ENCODE measurements at regions not wholly inside any gene's neighbourhood (a gene's known extent, or its start where the extent isn't known, plus 50 kb on each side); places are given as distances from the start of the nearest gene placed in this dataset.
"Not testable (repeated sequence)": the region's sequence is repeated elsewhere in the genome, so short reads cannot be mapped to it uniquely, and the experiment has no call there.

DNA sequence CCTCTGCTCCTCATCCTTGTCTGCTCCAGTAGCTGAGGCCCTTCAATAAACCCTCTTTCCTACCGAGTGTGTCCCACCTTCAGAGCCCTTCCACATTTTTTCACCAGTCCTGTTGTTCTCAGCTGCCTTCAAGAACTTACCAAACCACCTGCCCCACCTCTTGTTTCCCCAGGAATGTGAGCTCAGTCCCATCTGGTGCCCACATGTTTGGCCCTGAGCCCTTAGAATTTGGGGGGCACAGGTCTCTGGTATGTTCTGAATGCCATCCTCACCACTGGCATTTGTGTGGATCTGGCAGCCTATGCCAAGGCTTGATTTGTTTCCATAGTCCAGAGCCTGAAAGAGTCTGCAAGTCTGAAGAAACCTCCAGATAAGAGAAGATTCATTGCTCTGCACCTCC is 315.2 kb upstream of the PPP2R3A start:
- no peak overlapping the region for H3K4me3 ChIP-seq (ENCODE audit: low read length)
- H3K27me3 ChIP-seq (ENCODE audit: control insufficient read depth, insufficient read depth, low read length), result no peaks in the 10 kb centered on the region
- H3K36me3 ChIP-seq (ENCODE audit: control insufficient read depth, insufficient read depth, low read length), result no peaks in the 10 kb centered on the region
- 77% methylated on average over 1 of the region's 1 CpG for WGBS (ENCODE audit: insufficient coverage)
- H3K27ac ChIP-seq (ENCODE audit: low read length), result no peak overlapping the region
- DNase-seq, result no peak
- no peaks in the 10 kb centered on the region for H3K4me1 ChIP-seq (ENCODE audit: control insufficient read depth, insufficient read depth, low read length)
- peaks cover 3% of the 10 kb centered on the region for H3K9me3 ChIP-seq (replicated peaks; ENCODE audit: control insufficient read depth, low read depth, low read length)

DNA sequence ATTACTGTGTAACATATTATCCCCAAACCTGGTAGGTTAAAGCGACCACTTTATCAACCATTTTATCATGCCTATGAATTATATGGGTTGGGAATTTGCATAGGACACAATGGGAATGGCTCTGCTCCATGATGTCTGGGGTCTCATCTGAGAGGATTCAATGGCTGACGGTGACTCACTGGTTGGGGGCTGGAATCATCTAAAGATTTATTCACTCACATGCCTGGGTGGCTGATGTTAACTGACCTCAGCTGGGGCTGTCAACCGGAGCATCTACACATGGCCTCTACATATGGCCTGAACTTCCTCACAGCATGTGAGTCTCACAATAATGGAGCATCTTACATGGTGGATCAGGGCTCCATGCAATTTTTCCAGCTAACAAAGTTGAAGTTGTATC is 313.1 kb upstream of the PPP2R3A start:
- no peak for DNase-seq
- WGBS (ENCODE audit: insufficient coverage), result no CpG with 5 or more reads among the region's 3 CpGs
- Histone ChIP-seq H3K9me3 (replicated peaks; ENCODE audit: control insufficient read depth, low read depth, low read length) (peaks cover 3% of the 10 kb centered on the region), H3K4me1 (ENCODE audit: control insufficient read depth, insufficient read depth, low read length) (no peaks in the 10 kb centered on the region), H3K27ac (ENCODE audit: low read length) (no peak overlapping the region), H3K36me3 (ENCODE audit: control insufficient read depth, insufficient read depth, low read length) (no peaks in the 10 kb centered on the region), H3K27me3 (ENCODE audit: control insufficient read depth, insufficient read depth, low read length) (no peaks in the 10 kb centered on the region), H3K4me3 (ENCODE audit: low read length) (no peak overlapping the region)

DNA sequence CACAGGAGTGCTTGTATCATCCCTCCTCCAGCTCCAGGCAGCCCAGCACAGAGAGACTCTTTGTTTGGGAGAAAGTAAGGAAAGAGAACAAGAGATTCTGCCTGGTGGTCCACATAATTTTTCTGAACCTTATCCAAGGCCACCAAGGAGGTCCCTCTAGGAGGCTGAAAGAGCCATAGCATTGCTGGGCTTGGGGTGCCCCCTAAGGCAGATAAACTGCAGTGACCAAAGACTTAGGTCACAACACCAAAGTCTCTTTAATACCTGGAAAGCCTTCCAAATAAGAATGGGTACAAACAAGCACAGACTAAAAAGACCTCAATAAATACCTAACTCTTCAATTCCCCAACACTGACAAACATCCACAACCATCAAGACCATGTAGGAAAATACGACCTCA is 310.2 kb upstream of the PPP2R3A start:
- no CpG with 5 or more reads among the region's 1 CpG for WGBS (ENCODE audit: insufficient coverage)
- H3K36me3 ChIP-seq (ENCODE audit: control insufficient read depth, insufficient read depth, low read length), result no peaks in the 10 kb centered on the region
- H3K9me3 ChIP-seq (replicated peaks; ENCODE audit: control insufficient read depth, low read depth, low read length), result no peaks in the 10 kb centered on the region
- H3K4me3 ChIP-seq (ENCODE audit: low read length), result no peak overlapping the region
- no peaks in the 10 kb centered on the region for H3K27me3 ChIP-seq (ENCODE audit: control insufficient read depth, insufficient read depth, low read length)
- no peak for DNase-seq
- no peak overlapping the region for H3K27ac ChIP-seq (ENCODE audit: low read length)
- no peaks in the 10 kb centered on the region for H3K4me1 ChIP-seq (ENCODE audit: control insufficient read depth, insufficient read depth, low read length)

DNA sequence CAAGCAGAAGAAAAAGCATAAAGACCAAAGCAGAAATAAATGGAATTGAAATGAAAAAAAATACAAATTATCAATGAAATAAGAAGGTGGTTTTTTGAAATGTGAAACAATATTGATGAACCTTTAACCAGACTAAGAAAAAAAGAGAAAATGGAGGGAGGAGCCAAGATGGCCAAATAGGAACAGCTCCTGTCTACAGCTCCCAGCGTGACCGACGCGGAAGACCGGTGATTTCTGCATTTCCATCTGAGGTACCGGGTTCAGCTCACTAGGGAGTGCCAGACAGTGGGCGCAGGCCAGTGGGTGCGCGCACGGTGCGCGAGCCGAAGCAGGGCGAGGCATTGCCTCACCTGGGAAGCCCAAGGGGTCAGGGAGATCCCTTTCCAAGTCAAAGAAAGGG is 307.1 kb upstream of the PPP2R3A start:
- H3K4me1 ChIP-seq (ENCODE audit: control insufficient read depth, insufficient read depth, low read length); H3K27ac ChIP-seq (ENCODE audit: low read length); H3K4me3 ChIP-seq (ENCODE audit: low read length); H3K9me3 ChIP-seq (replicated peaks; ENCODE audit: control insufficient read depth, low read depth, low read length); H3K27me3 ChIP-seq (ENCODE audit: control insufficient read depth, insufficient read depth, low read length); H3K36me3 ChIP-seq (ENCODE audit: control insufficient read depth, insufficient read depth, low read length); DNase-seq: not testable (repeated sequence)
- WGBS (ENCODE audit: insufficient coverage), result no CpG with 5 or more reads among the region's 14 CpGs

DNA sequence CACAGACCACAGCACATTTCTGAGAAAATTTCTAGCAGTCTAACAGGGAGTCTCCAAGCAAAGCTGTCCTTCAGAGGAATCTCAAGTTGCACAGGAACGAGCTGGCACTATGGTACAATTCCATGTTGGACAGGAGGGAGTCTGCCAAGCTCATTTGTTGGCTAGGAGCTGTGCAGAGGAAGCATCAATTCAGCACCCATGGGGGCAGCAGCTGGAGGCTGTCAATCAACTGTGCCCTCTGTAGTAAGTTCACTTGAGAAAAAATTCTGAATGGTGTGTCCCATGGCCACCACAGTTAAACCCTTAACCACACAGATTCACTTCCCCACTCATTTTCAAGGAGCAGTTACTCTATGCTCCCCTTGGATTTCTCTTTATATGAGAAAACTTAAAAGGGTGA is 298.5 kb upstream of the PPP2R3A start:
- H3K36me3 ChIP-seq (ENCODE audit: control insufficient read depth, insufficient read depth, low read length), result no peaks in the 10 kb centered on the region
- DNase-seq, result no peak
- H3K27me3 ChIP-seq (ENCODE audit: control insufficient read depth, insufficient read depth, low read length), result no peaks in the 10 kb centered on the region
- H3K27ac ChIP-seq (ENCODE audit: low read length), result no peak overlapping the region
- peaks cover 4% of the 10 kb centered on the region for H3K9me3 ChIP-seq (replicated peaks; ENCODE audit: control insufficient read depth, low read depth, low read length)
- H3K4me3 ChIP-seq (ENCODE audit: low read length), result no peak overlapping the region
- H3K4me1 ChIP-seq (ENCODE audit: control insufficient read depth, insufficient read depth, low read length), result no peaks in the 10 kb centered on the region
- WGBS (ENCODE audit: insufficient coverage), result 67% methylated on average over 1 of the region's 1 CpG

DNA sequence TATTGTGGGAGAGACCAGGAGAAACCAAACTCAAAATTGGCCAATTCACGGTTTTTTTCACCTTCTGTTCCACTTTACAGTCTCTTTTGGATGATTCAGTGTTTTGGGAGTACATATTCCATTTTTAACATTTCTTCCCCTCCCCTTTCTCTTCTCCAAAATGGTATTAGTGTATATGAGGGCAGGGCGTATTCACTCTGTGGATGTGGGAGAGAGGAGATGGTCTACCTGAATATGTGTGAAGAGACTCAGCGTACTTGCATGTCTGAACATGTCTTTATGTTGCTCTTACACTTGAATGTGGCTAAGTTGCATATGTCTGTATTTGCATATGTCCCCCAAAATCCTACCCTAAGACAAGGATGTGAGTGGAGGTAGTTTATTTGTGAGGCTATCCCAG is 291.0 kb upstream of the PPP2R3A start:
- no peak for DNase-seq
- H3K27ac ChIP-seq (ENCODE audit: low read length), result no peak overlapping the region
- no peaks in the 10 kb centered on the region for H3K4me1 ChIP-seq (ENCODE audit: control insufficient read depth, insufficient read depth, low read length)
- H3K36me3 ChIP-seq (ENCODE audit: control insufficient read depth, insufficient read depth, low read length), result no peaks in the 10 kb centered on the region
- WGBS (ENCODE audit: insufficient coverage), result no CpG with 5 or more reads among the region's 3 CpGs
- no peak overlapping the region for H3K4me3 ChIP-seq (ENCODE audit: low read length)
- no peaks in the 10 kb centered on the region for H3K27me3 ChIP-seq (ENCODE audit: control insufficient read depth, insufficient read depth, low read length)
- no peaks in the 10 kb centered on the region for H3K9me3 ChIP-seq (replicated peaks; ENCODE audit: control insufficient read depth, low read depth, low read length)

DNA sequence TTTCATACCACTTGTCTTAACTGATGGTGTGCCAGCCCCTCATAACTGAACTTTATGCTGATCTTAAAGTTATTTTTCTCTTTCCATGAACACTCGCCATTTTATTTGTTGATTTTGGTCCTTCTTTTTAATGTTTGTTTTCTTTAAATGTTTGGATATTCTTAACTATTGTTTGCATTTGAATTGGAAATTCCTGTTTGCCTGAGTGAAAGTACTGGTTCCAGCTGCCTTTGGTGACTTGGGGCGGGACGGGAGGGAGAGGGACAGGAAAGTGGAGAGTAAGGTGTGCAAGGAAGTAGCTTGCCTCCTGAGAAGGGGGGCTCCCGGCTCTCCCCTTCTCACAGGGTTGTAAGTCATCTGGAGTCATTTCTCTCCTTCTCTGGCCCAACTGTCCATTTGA is 287.1 kb upstream of the PPP2R3A start:
- H3K27ac ChIP-seq (ENCODE audit: low read length), result no peak overlapping the region
- no peak for DNase-seq
- no peaks in the 10 kb centered on the region for H3K27me3 ChIP-seq (ENCODE audit: control insufficient read depth, insufficient read depth, low read length)
- no peaks in the 10 kb centered on the region for H3K9me3 ChIP-seq (replicated peaks; ENCODE audit: control insufficient read depth, low read depth, low read length)
- H3K4me1 ChIP-seq (ENCODE audit: control insufficient read depth, insufficient read depth, low read length), result no peaks in the 10 kb centered on the region
- WGBS (ENCODE audit: insufficient coverage), result no CpG with 5 or more reads among the region's 4 CpGs
- no peak overlapping the region for H3K4me3 ChIP-seq (ENCODE audit: low read length)
- no peaks in the 10 kb centered on the region for H3K36me3 ChIP-seq (ENCODE audit: control insufficient read depth, insufficient read depth, low read length)

DNA sequence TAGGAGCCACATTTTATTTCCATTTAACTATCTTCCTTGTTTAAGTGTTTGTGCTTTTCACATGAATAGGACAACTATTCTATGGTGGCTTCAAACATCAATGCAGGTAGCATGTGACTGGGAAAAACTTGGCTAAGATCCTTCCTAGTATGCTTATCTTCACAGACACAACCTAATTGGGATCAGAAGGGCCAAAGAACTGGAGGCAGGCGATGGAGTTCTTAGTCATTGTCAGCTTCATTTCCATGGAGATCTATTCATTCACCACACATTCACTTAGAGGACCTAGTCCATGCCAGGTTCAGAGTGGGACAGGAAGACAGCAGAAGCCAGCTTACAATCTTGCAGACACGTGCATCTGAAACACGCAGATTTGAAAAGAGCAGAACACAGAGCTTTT is 277.5 kb upstream of the PPP2R3A start:
- Histone ChIP-seq H3K4me3 (ENCODE audit: low read length) (no peak overlapping the region), H3K4me1 (ENCODE audit: control insufficient read depth, insufficient read depth, low read length) (no peaks in the 10 kb centered on the region), H3K9me3 (replicated peaks; ENCODE audit: control insufficient read depth, low read depth, low read length) (no peaks in the 10 kb centered on the region), H3K36me3 (ENCODE audit: control insufficient read depth, insufficient read depth, low read length) (no peaks in the 10 kb centered on the region), H3K27me3 (ENCODE audit: control insufficient read depth, insufficient read depth, low read length) (no peaks in the 10 kb centered on the region), H3K27ac (ENCODE audit: low read length) (no peak overlapping the region)
- no peak for DNase-seq
- no CpG with 5 or more reads among the region's 3 CpGs for WGBS (ENCODE audit: insufficient coverage)

DNA sequence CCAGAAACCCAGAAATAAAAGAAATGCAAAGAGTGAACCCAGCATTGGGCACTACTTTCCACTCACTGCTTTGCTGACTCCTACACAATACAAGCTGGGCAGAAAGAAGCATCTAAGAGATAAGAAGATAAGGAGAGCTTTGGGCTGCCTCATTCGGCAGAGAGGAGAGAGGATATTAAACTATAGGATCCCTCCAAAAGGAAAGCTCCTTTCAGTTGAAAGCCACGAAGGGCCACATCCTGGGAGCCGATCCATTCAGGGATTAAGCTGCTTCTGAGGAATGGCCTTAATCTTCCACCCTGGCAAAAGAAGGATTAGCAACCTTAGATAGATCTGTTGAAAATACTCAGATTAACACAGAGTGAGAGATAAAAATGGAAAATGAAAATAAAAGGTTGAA is 274.9 kb upstream of the PPP2R3A start:
- Histone ChIP-seq H3K36me3 (ENCODE audit: control insufficient read depth, insufficient read depth, low read length) (no peaks in the 10 kb centered on the region), H3K4me3 (ENCODE audit: low read length) (no peak overlapping the region), H3K27ac (ENCODE audit: low read length) (no peak overlapping the region), H3K4me1 (ENCODE audit: control insufficient read depth, insufficient read depth, low read length) (no peaks in the 10 kb centered on the region), H3K27me3 (ENCODE audit: control insufficient read depth, insufficient read depth, low read length) (no peaks in the 10 kb centered on the region), H3K9me3 (replicated peaks; ENCODE audit: control insufficient read depth, low read depth, low read length) (no peaks in the 10 kb centered on the region)
- no CpG with 5 or more reads among the region's 3 CpGs for WGBS (ENCODE audit: insufficient coverage)
- no peak for DNase-seq

DNA sequence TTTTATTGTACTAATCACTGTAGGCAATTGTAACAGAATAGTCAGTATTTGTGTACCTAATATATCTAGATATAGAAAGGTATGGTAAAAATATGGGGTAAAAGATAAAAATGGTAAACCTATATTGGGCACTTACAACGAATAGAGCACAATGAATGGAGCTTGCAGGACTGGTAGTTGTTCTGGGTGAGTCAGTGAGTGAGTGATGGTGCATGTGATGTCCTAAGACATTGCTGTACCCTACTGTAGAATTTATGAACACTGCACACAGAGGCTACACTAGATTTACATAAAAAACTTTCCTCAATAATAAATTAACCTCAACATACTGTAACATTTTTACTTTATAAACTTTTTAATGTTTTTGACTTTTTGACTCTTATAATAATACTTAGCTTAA is 274.3 kb upstream of the PPP2R3A start:
- Histone ChIP-seq H3K9me3 (replicated peaks; ENCODE audit: control insufficient read depth, low read depth, low read length) (no peaks in the 10 kb centered on the region), H3K4me3 (ENCODE audit: low read length) (no peak overlapping the region), H3K27me3 (ENCODE audit: control insufficient read depth, insufficient read depth, low read length) (no peaks in the 10 kb centered on the region), H3K36me3 (ENCODE audit: control insufficient read depth, insufficient read depth, low read length) (no peaks in the 10 kb centered on the region), H3K4me1 (ENCODE audit: control insufficient read depth, insufficient read depth, low read length) (no peaks in the 10 kb centered on the region), H3K27ac (ENCODE audit: low read length) (no peak overlapping the region)
- DNase-seq, result no peak
- WGBS (ENCODE audit: insufficient coverage), result no CpG with 5 or more reads among the region's 1 CpG

DNA sequence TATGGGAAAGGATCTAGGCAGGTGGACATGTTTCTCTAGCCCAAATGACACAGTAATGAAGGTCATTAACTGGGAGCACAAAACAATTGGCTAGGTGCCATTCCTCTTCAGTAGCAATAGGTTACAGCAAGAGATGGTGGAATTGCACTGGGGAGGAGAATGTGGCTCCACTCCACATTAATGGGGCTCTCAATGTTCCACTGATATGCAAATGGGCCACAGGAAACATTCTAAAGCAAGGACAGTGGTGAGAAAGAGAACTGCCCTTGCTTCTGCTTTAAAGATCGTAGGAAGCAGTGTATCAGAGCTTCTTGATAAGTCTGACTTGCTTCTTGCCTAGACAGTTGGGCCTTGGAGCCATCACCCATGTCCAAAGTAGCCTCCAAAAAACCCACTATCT is 271.4 kb upstream of the PPP2R3A start:
- Histone ChIP-seq H3K27me3 (ENCODE audit: control insufficient read depth, insufficient read depth, low read length) (no peaks in the 10 kb centered on the region), H3K4me1 (ENCODE audit: control insufficient read depth, insufficient read depth, low read length) (no peaks in the 10 kb centered on the region), H3K36me3 (ENCODE audit: control insufficient read depth, insufficient read depth, low read length) (no peaks in the 10 kb centered on the region), H3K4me3 (ENCODE audit: low read length) (no peak overlapping the region), H3K27ac (ENCODE audit: low read length) (no peak overlapping the region), H3K9me3 (replicated peaks; ENCODE audit: control insufficient read depth, low read depth, low read length) (no peaks in the 10 kb centered on the region)
- WGBS (ENCODE audit: insufficient coverage), result no CpG with 5 or more reads among the region's 1 CpG
- no peak for DNase-seq

All from muscle of leg (tissue), 3 donors.